GM19452 (cell line): ENCODE measurements at regions not wholly inside any gene's neighbourhood (a gene's known extent, or its start where the extent isn't known, plus 50 kb on each side); places are given as distances from the start of the nearest gene placed in this dataset.

Source experiments
- ATAC-seq: cut with Tn5 transposase; IDR thresholded peaks from one replicate; pipeline ENCODE4 v1.9.1; 2021; ENCODE audit not compliant: unreplicated experiment

DNA sequence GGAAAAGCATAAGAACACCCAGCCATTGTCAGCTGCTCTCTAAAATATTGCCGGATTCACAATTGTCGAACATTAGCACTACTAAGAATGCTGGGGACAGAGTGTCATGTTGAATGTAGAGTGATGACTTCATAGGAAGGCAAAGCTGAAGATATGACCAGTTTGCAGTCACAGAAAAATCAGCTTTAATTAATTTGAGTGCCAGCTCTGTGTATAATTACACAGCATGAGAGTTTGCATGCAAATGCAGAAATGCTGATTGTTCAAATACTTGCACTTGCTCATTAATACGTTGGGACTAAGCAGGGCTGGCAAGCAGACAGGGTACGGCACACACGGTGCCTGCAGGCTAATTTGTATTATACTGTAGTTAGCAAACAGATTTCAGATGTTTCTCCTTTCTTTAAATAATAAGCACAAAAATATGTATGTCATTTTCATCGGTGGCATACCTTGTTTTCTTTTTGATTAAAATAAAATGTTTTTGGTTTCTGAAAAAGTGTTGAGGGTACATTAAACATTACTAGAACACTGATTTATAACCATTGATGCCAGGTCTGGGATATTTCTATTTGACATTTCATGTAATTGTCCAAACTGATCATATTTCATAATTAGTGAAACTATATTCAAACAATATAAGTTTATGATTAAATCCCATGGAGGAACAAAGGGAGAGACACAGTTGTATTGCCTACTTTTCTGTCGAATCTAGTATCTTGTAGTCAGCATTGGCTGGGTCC is 99.8 kb upstream of the ADGRL2 start:
- ATAC-seq, result no peak

GRCh38 chr1:81699234-81699633 is 101.5 kb upstream of the ADGRL2 start:
- no peak for ATAC-seq

GRCh38 chr1:81695741-81696140 is 105.0 kb upstream of the ADGRL2 start:
- no peak for ATAC-seq

GRCh38 chr1:81693316-81693715 is 107.4 kb upstream of the ADGRL2 start:
- ATAC-seq, result no peak

DNA sequence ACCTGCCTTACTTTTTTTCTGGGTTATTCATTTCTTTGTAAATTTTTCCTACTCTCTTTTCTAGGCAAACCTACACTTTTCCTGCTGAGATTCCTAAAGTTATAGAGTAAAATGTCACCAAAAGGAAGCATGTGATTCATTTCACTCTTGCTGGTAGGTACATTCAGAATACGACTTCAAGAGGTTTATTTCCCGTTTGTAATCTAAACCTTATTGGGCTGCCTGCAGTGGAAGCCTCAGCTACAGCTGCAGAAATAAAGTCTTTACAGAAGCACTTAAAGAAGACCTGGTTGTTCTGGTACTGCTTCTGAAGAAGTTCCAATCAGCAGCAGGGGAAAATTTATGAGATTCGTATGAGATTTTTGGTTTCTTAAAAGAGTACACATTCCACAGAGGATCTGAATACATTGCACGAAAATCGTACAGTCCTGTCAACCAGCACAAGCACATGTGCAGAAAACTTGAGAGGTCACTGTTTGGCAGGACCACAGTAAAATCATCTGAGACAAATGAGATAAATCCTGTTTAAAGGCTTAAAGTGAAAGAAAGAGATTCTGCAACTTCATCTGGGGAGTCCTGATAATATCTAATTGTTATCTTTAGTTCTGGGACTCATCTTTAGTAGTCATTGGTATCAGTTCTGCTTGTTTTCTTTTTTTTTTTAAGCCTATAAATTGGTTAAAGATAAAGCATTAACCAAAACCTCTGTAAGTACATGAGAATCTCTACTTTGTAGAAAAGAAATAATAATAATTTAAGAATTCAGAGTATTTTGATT is 109.9 kb upstream of the ADGRL2 start:
- ATAC-seq, result no peak

GRCh38 chr1:81689531-81689941 is 111.2 kb upstream of the ADGRL2 start:
- no peak for ATAC-seq

- no peak for ATAC-seq
Observed at GRCh38 chr1:81682490-81682889, 118.2 kb upstream of the ADGRL2 start.

GRCh38 chr1:81681601-81682266 is 119.0 kb upstream of the ADGRL2 start:
- no peak for ATAC-seq

DNA sequence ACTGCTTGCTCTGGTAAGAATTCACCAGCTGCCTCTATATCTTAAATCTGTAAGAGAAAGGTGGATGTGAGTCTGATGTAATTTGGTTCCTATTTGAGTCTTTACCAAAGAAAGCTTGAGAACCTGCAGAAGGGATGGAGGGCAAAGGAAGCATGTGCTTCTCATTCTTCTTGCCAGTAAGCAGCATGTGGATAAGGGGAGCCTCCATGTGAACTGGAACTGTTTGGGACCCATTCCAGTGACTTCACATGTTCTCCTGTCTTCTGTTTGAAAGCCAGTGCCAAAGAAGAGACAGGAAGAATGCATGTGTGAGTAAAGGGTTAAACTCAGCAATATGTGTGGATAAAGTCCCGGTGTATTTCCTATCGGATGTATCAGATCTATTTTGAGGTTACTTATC is 119.6 kb upstream of the ADGRL2 start:
- no peak for ATAC-seq

DNA sequence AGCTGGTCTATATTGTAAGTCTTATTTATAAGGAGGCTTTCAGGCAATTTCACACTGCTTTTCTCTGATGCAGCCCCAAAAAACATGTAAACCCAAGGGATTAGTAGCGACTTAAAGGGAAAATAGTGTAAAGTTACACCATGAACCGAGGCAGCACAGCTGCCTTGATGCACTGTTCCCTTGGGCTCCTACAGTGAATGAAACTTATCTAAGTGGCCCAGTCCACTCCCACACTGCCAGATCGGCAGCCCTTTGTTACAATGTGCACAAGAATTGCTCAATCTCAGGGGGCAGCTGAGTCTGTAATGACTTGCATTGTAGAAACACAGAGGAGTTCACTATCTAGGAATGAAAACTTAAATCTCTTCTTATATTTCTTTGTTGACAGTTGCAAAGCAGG is 120.8 kb upstream of the ADGRL2 start:
- ATAC-seq, result no peak

GRCh38 chr1:81678779-81679178 is 122.0 kb upstream of the ADGRL2 start:
- ATAC-seq, result no peak

- ATAC-seq, result no peak
Observed at GRCh38 chr1:81672766-81673165, 128.0 kb upstream of the ADGRL2 start.

DNA sequence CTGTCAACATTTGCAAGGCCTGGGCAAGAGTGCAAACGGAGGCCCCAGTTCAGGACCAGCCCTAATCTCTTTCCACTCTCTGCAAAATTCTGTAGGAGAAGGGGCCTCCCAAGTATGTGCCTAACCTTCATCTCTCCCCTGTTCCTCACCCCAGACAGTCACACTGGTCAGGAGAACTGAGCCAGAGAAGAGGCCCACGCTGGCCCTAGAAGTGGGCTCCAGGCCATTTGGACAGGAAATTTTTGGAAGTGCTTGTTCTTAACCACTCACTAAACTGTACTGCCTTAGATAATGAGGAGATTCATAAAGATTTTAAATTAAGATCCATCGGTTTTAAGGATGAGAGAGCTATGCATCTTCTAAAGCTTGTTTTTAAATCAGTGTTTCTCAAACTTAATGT is 129.7 kb upstream of the ADGRL2 start:
- ATAC-seq, result no peak

- no peak for ATAC-seq
Observed at GRCh38 chr1:81670286-81670685, 130.4 kb upstream of the ADGRL2 start.

- ATAC-seq, result no peak
Observed at GRCh38 chr1:81666586-81666985, 134.1 kb upstream of the ADGRL2 start.

DNA sequence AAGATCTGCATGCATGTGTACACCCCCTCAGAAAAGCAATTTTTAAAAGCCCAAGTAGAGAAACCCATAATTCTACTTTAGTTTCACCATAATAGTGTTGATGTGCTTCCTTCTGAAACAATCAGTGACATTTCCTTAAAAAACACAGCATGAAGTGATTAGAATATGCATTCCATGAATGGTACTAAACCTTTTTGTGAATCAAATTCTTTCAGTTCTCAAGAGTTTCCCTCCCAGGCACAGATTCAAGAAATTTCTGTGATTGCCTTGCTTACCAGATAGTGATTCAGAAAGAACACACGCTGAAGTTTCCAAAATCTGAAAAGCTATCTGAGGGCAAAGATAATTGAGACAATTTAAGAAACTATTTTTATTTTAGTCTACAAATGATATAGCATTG is 136.4 kb upstream of the ADGRL2 start:
- ATAC-seq, result no peak

DNA sequence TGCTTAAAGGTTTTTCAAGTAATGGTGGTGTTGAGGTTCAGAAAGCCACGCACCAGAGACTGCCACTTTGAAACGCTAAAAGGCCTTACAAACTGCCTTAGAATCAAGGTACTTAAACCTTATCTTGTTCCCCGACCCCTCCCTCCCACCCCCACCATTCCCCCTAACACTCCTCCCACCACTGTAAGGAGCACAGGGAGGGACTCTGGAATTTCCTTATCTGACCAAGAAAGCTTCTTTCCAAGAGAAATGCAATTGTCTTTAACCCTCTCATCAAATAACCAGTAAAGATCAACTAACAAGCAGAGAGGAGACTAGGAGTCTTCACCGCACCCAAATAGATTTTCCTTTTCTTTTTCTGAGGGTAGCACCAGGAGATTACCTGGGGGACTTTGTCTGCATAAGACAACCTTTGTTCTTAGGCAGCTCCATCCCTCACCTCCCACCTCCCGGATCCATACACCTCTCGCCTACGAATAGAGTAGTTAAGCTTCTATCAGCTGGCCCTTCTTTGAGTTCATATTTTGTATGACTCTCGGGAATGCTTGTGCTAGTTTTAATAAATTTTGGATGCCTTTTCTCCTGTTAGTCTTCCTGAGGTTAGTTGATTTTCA is 137.7 kb upstream of the ADGRL2 start:
- no peak for ATAC-seq

DNA sequence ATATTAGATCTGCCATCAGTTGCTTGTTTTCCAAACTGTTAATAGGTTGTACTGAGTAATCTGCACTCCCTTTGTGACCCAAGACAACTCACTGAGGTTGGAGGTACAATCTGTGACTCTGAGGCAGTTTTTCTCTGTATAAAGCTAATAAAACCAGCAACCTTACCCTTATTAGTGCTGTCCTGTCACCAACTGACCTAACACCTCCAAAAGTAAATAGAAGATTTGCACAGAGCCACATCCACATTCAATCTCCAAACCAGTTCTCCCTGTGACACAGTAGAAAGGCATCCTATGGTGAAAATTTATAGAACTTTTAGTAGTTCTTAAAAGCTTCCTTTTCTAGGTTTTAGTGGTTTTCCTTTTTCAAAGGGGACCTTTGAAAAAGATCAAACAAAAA is 140.4 kb upstream of the ADGRL2 start:
- ATAC-seq, result no peak

GRCh38 chr1:81654657-81655056 is 146.1 kb upstream of the ADGRL2 start:
- no peak for ATAC-seq

- ATAC-seq, result no peak
Observed at GRCh38 chr1:81654147-81654546, 146.6 kb upstream of the ADGRL2 start.

- ATAC-seq, result no peak
Observed at GRCh38 chr1:81650776-81651175, 150.0 kb upstream of the ADGRL2 start.

- ATAC-seq, result no peak
Observed at GRCh38 chr1:81635816-81636215, 164.9 kb upstream of the ADGRL2 start.
